H4 (cell line): ENCODE measurements at regions not wholly inside any gene's neighbourhood (a gene's known extent, or its start where the extent isn't known, plus 50 kb on each side); places are given as distances from the start of the nearest gene placed in this dataset.

ENCODE experiments used
- DNase-seq: peaks from one replicate; pipeline ENCODE4 v3.0.0-alpha.2; 2015; ENCODE audit warnings: low spot score

DNA sequence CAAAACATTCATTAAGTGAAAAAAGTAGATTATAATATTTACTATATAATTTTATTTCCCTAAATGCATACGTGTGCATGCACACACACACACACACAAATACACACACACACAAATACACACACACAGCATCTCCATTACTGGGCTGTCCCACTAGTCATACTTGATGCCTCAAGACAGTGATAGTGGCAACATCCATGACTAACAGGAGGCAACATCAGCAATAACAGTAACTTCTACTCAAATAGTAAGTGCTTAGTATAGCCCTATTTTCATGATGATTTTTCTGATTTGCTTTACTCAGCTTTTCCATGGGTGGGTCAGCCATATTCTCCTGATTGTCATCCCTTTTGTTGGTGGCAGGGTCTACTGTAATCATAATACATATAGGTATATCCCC, 325.9 kb upstream of the TEX13C start:
- no peak for DNase-seq

DNA sequence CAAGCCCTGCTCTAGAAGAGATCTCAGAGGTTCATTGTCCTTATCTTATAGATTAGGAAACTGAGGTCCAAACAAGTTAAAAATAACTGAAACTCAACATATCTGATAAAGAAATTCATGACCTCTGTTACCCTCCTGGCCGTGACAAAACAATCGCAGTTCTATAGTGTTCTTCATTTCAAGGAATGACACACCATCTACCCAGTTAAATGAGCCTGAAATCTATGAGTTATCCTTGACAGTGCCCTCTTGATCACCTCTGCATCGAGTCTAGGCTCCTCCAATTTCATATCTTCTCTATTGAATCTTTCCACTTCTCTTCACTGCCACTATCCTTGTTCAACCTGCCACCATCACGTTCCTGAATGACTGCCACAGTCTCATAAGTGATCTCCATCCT, 325.3 kb upstream of the TEX13C start:
- DNase-seq, result no peak

DNA sequence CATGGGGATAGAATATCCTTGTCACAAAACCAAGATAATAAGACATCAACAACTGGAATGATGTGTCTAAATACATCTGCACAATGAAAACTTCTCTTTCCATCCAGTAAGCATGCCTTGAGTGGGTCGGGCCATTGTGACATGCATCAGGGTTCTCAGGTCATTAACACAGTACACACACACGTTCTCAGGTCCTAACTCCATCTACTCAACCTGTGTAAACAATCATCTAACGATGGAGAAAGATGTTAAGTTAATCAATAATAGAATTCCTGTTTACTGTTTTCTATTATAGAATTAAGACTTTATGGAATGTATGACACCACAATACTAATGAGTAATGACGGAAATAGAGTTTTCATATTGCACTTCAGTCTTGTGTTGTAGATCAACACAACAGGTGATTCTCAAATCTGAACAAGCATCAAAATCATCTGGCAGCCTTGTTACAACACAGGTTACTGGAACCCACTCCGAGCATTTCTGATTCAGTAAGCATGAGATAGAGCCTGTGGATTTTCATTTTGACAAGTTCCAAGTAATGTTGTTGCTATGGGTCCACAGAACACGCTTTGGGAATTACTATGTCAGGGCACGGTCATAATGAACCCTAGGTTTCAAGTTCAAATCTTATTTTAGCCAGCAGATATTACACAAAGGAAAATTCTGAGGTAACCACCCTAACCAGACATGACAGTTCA, 315.8 kb upstream of the TEX13C start:
- DNase-seq, result no peak

DNA sequence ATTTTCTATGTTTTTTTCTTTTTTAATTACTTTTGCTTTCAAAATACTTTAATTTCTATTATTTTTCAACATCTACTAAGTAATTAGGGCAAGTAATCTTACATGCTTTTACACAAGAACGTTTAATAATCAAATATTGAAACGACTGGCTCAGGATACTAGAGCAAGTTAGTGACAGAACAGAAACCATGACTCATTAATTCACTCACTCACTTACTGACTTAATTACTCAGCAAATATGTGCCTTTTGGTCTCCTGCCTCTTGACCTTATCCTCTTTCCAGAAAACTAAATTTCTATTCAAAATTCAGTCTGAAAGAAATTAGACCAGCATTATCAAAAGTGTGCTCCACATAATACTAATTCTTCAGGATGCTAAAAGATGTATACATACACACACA, 314.9 kb upstream of the TEX13C start:
- peak; percentile 2 for DNase-seq

DNA sequence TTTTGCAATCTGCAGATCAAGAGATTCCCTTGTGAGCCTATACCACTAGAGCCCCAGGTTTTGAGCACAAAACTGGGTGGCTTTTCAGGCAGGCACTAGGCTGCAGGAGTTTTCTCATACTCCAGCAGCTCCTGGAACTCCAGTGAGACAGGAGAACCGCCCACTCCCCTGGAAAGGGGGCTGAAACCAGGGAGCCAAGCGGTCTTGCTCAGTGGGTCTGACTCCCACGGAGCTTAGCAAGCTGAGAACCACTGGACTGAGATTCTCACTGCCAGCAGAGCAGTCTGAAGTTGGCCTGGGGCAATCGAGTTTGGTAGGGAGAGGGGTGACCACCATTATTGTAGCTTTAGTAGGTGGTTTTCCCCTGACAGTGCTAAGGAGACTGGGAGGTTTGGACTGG, 313.8 kb upstream of the TEX13C start:
- DNase-seq, result no peak

DNA sequence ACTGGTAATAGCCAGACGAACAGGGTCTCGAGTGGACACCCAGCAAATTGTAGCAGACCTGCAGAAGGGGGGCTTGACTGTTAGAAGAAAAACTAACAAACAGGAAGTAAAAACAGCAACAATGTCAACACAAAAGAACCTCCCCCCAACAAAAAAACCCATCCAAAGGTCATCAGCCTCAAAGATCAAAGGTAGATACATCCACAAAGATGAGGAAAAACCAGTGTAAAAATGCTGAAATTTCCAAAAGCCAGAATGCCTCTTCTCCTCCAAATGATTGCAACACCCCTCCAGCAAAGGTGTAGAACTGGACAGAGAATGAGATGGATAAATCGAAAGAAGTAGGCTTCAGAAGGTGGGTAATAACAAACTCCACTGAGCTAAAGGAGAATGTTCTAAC, 313.0 kb upstream of the TEX13C start:
- no peak for DNase-seq

DNA sequence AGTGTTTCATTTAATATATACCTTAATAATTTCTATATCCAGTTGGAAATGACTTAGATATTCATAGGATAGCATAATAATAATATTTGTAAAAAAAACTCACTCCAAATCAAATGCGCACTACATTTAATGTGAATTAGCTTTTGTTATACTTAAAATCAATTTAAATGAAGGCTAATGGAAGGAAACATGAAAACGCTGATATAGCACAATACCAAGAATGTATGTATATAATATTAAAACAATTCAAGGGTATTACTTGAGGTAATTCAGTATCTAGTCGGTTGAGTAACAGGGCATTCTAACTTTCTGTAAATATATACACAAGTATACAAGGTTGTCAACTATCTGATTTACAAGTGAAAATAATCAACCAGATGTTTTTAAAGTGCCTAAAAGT, 307.1 kb upstream of the TEX13C start:
- DNase-seq, result no peak

DNA sequence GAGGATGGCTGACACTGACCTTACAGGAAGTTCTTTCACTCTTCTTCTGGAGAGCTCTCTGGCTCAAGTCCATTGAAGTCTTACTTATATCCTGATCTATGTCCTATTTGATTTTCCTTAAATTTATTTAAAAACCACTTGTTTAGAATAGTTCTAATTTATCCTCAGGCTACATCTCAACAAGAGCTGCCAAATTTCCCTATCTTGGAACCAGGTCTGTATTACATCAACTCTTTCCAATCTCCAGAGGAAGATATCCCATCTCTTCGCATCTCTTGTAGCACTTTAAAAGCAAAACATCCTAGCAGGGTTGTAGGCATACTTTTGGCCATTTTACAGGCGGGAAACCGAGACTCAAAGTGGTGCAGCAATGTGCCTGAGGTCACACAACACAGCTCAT, 290.5 kb upstream of the TEX13C start:
- DNase-seq, result no peak
